ENCODE measurements at regions not wholly inside any gene's neighbourhood (a gene's known extent, or its start where the extent isn't known, plus 50 kb on each side); places are given as distances from the start of the nearest gene placed in this dataset.

DNA sequence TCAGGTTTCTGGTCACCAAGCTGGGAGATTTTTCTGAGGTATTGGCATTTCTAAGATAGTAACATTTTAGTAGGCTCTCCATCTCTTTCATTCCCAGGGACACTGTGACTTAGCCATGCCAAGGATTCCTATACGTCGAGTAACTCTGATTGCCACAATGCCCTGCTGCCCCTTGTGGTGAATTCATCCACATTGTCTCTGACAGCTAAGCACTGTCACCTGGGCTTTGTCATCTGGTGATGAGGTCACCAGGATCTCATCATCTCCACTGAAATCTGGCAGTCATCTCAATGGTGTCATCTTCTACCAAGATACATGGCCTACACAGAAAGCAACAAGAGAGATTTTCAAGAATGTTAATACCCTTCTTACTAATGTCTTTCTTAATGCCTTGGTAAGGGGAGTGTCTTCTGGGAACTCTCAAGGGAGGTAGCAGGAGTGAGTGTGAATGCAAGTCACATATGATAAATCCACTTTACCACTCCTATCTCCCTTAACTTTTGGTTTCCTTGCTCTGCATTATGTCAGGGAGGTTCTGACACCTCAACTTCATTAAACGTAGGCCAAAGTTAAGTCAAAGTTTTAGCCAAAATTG, 246.7 kb downstream of the CD109 start:
- Histone ChIP-seq H3K36me3 (replicated peaks in 1 of 2; ENCODE audit: insufficient read depth in 1 of 2, low read depth in 2 of 2) (no peaks in the 10 kb centered on the region), H3K4me3 (no peak overlapping the region), H3K4me1 (no peaks in the 10 kb centered on the region), H3K27ac (no peak overlapping the region), H3K27me3 (no peaks in the 10 kb centered on the region), H3K9me3 (no peaks in the 10 kb centered on the region)
- ATAC-seq (no peak), DNase-seq (no peak)
- no peak for TF ChIP-seq POLR2A (IDR thresholded peaks at IDR 0.05)
- TF ChIP-seq, protein P1, sequence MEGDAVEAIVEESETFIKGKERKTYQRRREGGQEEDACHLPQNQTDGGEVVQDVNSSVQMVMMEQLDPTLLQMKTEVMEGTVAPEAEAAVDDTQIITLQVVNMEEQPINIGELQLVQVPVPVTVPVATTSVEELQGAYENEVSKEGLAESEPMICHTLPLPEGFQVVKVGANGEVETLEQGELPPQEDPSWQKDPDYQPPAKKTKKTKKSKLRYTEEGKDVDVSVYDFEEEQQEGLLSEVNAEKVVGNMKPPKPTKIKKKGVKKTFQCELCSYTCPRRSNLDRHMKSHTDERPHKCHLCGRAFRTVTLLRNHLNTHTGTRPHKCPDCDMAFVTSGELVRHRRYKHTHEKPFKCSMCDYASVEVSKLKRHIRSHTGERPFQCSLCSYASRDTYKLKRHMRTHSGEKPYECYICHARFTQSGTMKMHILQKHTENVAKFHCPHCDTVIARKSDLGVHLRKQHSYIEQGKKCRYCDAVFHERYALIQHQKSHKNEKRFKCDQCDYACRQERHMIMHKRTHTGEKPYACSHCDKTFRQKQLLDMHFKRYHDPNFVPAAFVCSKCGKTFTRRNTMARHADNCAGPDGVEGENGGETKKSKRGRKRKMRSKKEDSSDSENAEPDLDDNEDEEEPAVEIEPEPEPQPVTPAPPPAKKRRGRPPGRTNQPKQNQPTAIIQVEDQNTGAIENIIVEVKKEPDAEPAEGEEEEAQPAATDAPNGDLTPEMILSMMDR (IDR thresholded peaks at IDR 0.05): no peak
- intact Hi-C loops (cut with DNase I): no loop called here
- 43 to 59% methylated on average over 3 of the region's 3 CpGs for WGBS, 2 donors

DNA sequence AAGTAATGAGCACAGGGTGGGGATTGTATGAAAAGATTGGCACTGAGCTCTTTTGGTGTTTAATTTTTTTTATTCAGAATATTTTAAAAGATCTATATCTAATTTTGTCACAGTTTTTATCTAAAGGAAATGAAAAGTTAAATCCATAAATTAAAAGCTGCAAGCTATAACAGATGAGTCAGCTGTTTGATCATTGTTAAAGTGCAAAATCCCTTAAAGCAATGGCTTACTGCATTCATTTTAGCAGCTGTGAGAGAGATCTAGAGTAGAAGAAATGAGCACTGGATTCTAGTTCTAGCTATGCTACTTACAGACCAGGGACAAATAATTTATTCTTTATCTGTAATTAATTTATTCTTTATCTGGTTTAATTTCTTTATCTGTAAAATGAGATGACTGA, 245.9 kb downstream of the CD109 start:
- intact Hi-C loops (cut with DNase I): no loop called here

DNA sequence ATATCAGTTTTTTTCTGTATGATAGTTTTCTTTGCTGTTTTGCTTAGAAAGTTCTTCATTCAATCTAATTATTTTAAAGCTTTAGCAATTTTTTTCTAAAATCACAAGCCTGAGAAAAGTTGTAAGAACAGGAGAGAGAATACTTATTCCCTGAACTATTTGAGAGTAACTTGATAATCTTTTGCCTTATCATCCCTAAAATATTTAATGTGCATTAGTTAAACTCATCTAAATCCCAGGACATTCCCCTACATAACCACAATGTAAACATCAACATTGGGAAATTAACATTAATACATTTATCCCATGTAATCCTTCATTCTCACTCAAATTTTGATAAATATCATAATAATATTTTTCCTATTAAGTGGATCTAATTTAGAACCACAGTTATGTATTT, 241.8 kb downstream of the CD109 start:
- intact Hi-C loops (cut with DNase I): no loop called here
- ATAC-seq (no peak), DNase-seq (no peak)
- Histone ChIP-seq H3K36me3 (replicated peaks in 1 of 2; ENCODE audit: insufficient read depth in 1 of 2, low read depth in 2 of 2) (no peaks in the 10 kb centered on the region), H3K9me3 (no peaks in the 10 kb centered on the region), H3K27me3 (no peaks in the 10 kb centered on the region), H3K4me1 (no peaks in the 10 kb centered on the region), H3K27ac (no peak overlapping the region), H3K4me3 (no peak overlapping the region)
- no peak for TF ChIP-seq POLR2A (IDR thresholded peaks at IDR 0.05)

More for the DNA sequence above, 245.9 kb downstream of the CD109 start:
- no peaks in the 10 kb centered on the region for H3K9me3 ChIP-seq
- no peak for TF ChIP-seq POLR2A (IDR thresholded peaks at IDR 0.05)
- TF ChIP-seq, protein P1 (IDR thresholded peaks at IDR 0.05): no peak
- ATAC-seq: no peak
- no peaks in the 10 kb centered on the region for H3K36me3 ChIP-seq (replicated peaks in 1 of 2; ENCODE audit: insufficient read depth in 1 of 2, low read depth in 2 of 2)
- H3K27ac ChIP-seq: no peak overlapping the region
- no peaks in the 10 kb centered on the region for H3K27me3 ChIP-seq
- DNase-seq: no peak
- no peak overlapping the region for H3K4me3 ChIP-seq
- H3K4me1 ChIP-seq: no peaks in the 10 kb centered on the region

DNA sequence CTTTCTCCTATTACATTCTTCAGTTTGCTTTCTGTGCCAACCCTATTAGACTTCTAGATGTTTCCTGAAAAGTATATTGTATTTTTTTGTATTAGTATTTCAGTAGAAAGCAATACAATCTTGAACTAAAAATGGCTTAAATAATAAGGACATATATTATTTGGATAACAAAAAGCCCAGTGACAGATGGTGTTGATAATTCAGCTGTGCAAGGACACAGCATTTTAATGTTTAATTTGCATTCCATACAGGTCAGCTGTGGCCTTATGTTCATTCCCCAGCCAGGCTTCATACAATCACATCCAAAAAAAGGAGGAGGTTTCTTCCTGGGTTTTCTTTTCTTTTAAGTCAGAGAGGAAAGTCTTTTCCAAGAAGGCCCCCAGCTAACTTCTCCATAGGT, 236.9 kb downstream of the CD109 start:
- Histone ChIP-seq H3K9me3 (no peaks in the 10 kb centered on the region), H3K27ac (no peak overlapping the region), H3K27me3 (no peaks in the 10 kb centered on the region), H3K4me1 (no peaks in the 10 kb centered on the region), H3K36me3 (replicated peaks in 1 of 2; ENCODE audit: insufficient read depth in 1 of 2, low read depth in 2 of 2) (no peaks in the 10 kb centered on the region), H3K4me3 (no peak overlapping the region)
- no peak for TF ChIP-seq POLR2A (IDR thresholded peaks at IDR 0.05)
- TF ChIP-seq, protein P1 (IDR thresholded peaks at IDR 0.05): no peak
- ATAC-seq: no peak
- no peak for DNase-seq
- intact Hi-C loops (cut with DNase I): no loop called here

GRCh38 chr6:73929405-73929804, 233.4 kb downstream of the CD109 start:
- DNase-seq: no peak
- H3K27me3 ChIP-seq: no peaks in the 10 kb centered on the region
- 62 to 75% methylated on average over 3 of the region's 3 CpGs for WGBS, 2 donors

More at GRCh38 chr6:73929405-73929804, 233.4 kb downstream of the CD109 start:
- Histone ChIP-seq H3K36me3 (replicated peaks in 1 of 2; ENCODE audit: insufficient read depth in 1 of 2, low read depth in 2 of 2) (no peaks in the 10 kb centered on the region), H3K4me1 (no peaks in the 10 kb centered on the region), H3K9me3 (no peaks in the 10 kb centered on the region), H3K27ac (no peak overlapping the region), H3K4me3 (no peak overlapping the region)
- intact Hi-C loops (cut with DNase I): no loop called here
- TF ChIP-seq, protein P1 (IDR thresholded peaks at IDR 0.05): no peak
- no peak for TF ChIP-seq POLR2A (IDR thresholded peaks at IDR 0.05)
- no peak for ATAC-seq
